ENCODE measurements at regions not wholly inside any gene's neighbourhood (a gene's known extent, or its start where the extent isn't known, plus 50 kb on each side); places are given as distances from the start of the nearest gene placed in this dataset.

DNA sequence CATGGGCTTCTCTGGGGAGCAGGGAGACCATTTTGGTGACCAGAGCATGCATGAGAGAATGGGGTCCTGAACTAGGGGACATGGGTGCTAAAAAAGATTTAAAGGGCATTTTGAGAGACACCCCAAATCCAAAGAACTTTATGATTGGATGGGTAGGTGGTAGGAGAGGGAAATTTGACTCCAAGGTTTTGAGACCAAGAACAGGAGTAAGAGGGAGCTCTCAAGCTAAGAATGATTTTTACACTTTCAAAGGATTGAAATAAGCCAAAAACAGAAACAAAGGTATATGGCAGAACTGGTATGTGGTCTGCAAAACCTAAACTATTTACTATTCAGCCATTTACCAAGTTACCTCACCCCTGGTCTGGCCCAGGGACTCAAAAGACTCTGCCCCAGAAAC is 318.2 kb upstream of the CLINT1 start:
- TF ChIP-seq, protein P1, sequence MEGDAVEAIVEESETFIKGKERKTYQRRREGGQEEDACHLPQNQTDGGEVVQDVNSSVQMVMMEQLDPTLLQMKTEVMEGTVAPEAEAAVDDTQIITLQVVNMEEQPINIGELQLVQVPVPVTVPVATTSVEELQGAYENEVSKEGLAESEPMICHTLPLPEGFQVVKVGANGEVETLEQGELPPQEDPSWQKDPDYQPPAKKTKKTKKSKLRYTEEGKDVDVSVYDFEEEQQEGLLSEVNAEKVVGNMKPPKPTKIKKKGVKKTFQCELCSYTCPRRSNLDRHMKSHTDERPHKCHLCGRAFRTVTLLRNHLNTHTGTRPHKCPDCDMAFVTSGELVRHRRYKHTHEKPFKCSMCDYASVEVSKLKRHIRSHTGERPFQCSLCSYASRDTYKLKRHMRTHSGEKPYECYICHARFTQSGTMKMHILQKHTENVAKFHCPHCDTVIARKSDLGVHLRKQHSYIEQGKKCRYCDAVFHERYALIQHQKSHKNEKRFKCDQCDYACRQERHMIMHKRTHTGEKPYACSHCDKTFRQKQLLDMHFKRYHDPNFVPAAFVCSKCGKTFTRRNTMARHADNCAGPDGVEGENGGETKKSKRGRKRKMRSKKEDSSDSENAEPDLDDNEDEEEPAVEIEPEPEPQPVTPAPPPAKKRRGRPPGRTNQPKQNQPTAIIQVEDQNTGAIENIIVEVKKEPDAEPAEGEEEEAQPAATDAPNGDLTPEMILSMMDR (IDR thresholded peaks at IDR 0.05) = no peak
- no peak for TF ChIP-seq POLR2A (IDR thresholded peaks at IDR 0.05)
